Peyer's patch (tissue), 4 donors: ENCODE measurements at regions not wholly inside any gene's neighbourhood (a gene's known extent, or its start where the extent isn't known, plus 50 kb on each side); places are given as distances from the start of the nearest gene placed in this dataset.

ENCODE experiments used
- CTCF ChIP-seq, 6 experiments: fragments of 450-650 bp in 4 of 6; fragments of 200-600 bp in 2 of 6; sonication (generic) in 1 of 6; IDR thresholded peaks; one replicate each; pipeline ENCODE4 v1.5.1; 2017 to 2019; ENCODE audit warnings: antibody characterized with exemption in 6 of 6, mild to moderate bottlenecking in 3 of 6, moderate library complexity in 1 of 6
- POLR2A ChIP-seq, 2 donors: fragments of 450-650 bp; IDR thresholded peaks; one replicate each; pipeline ENCODE4 v1.5.1; 2017; ENCODE audit warnings: antibody characterized with exemption in 2 of 2, mild to moderate bottlenecking in 2 of 2, moderate library complexity in 2 of 2

GRCh38 chr13:110799246-110800236, 86.0 kb downstream of the ING1 start:
- TF ChIP-seq POLR2A (IDR thresholded peaks at IDR 0.05), result no peak
- no peak for TF ChIP-seq CTCF (IDR thresholded peaks at IDR 0.05)
